ENCODE measurements at regions not wholly inside any gene's neighbourhood (a gene's known extent, or its start where the extent isn't known, plus 50 kb on each side); places are given as distances from the start of the nearest gene placed in this dataset.
"Not testable (repeated sequence)": the region's sequence is repeated elsewhere in the genome, so short reads cannot be mapped to it uniquely, and the experiment has no call there.

DNA sequence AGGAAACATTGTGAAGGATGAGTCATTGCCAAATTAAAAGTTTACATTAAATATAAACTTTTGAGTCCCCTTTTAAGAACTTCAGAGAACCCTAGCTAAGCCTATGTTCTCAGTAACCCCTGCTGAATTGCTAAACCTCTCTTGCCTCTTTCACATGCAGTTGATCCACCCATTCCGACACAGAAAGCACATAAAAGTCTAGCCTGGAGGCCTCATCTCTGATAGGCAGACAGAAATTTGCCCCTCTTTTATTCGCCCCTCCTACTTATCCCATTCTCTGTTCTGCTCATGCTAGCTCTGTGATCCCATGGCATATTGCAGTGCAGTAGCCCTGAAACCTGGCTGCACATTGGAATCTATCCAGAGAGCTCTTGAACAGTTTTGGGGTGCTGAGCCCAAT, 58.2 kb upstream of the PDE3B start:
- Histone ChIP-seq H3K4me1 (peaks cover 0 to 26% (median 15%) of the 10 kb centered on the region in 4 donors), H3K27ac (no peak overlapping the region), H3K4me3 (no peak overlapping the region), H3K27me3 (no peaks in the 10 kb centered on the region), H3K36me3 (no peaks in the 10 kb centered on the region), H3K9me3 (no peaks in the 10 kb centered on the region)
- TF ChIP-seq POLR2AphosphoS5 (IDR thresholded peaks at IDR 0.05) (no peak), EP300 (IDR thresholded peaks at IDR 0.05) (no peak), POLR2A (IDR thresholded peaks at IDR 0.05) (no peak), CTCF (IDR thresholded peaks at IDR 0.05) (no peak)
- intact Hi-C loops (cut with DNase I; ENCODE audit: low total_unique reads), result no loop called here
- 88 to 96% (median 94%) methylated on average over 2 of the region's 2 CpGs for WGBS, 5 donors
- DNase-seq, result no peak

GRCh38 chr11:14587258-14587657, 56.3 kb upstream of the PDE3B start:
- Histone ChIP-seq H3K9me3 (no peaks in the 10 kb centered on the region), H3K4me3 (no peak overlapping the region), H3K36me3 (no peaks in the 10 kb centered on the region), H3K27ac (no peak overlapping the region), H3K27me3 (no peaks in the 10 kb centered on the region), H3K4me1 (peaks cover 0 to 26% (median 15%) of the 10 kb centered on the region in 4 donors)
- TF ChIP-seq POLR2A (IDR thresholded peaks at IDR 0.05) (no peak), CTCF (IDR thresholded peaks at IDR 0.05) (no peak), EP300 (IDR thresholded peaks at IDR 0.05) (no peak), POLR2AphosphoS5 (IDR thresholded peaks at IDR 0.05) (no peak)
- intact Hi-C loops (cut with DNase I; ENCODE audit: low total_unique reads), result no loop called here
- no peak for DNase-seq
- WGBS, 5 donors, result 63 to 80% (median 65%) methylated on average over 2 of the region's 2 CpGs

DNA sequence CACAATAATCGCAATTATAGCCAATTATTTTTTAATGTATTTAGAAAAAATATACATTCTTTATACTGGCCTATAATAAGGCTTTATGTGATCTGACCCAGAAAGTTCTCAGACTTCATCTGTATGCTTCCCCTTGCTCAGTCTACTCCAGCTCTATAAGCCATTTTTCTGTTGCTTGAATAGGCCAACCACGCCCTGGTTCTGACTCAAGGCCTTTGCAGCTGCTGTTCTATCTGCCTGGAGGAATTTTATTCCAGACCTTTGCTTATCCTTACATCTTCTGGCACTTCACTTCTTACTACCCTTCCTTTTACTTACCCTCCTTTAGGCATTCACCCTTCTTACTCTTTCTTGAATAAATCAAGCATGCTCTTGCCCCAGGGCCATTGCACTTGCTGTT, 54.9 kb upstream of the PDE3B start:
- no peak for DNase-seq
- Histone ChIP-seq H3K4me3 (no peak overlapping the region), H3K27ac (no peak overlapping the region), H3K36me3 (no peaks in the 10 kb centered on the region), H3K9me3 (no peaks in the 10 kb centered on the region), H3K4me1 (peaks cover 0 to 15% (median 9%) of the 10 kb centered on the region in 4 donors), H3K27me3 (no peaks in the 10 kb centered on the region)
- WGBS, 5 donors, result 87 to 98% (median 93%) methylated on average over 2 of the region's 2 CpGs
- intact Hi-C loops (cut with DNase I; ENCODE audit: low total_unique reads), result no loop called here
- no peak for TF ChIP-seq POLR2AphosphoS5 (IDR thresholded peaks at IDR 0.05)
- TF ChIP-seq CTCF (IDR thresholded peaks at IDR 0.05), result no peak
- no peak for TF ChIP-seq POLR2A (IDR thresholded peaks at IDR 0.05)
- TF ChIP-seq EP300 (IDR thresholded peaks at IDR 0.05), result no peak

DNA sequence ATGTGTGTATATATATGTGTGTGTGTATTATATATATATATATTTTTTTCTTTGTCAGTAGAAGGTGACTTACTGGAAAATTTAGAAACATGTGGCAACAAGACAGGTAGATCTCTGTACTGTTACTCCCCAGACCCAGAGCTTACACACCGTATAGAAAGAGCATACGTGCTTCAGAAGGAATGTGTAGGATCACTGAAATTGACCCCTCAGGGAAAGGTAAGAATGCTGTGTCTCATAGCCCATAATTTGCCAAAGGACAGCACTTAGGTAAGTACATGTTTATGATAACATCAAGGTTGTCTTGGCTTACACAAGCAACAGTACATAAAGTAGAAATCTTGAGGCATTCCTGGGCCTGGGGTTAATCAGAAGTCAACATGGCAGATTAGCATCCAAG, 54.2 kb upstream of the PDE3B start:
- Histone ChIP-seq H3K4me3 (no peak overlapping the region), H3K9me3 (no peaks in the 10 kb centered on the region), H3K4me1 (peaks cover 0 to 8% (median 2%) of the 10 kb centered on the region in 4 donors), H3K36me3 (no peaks in the 10 kb centered on the region), H3K27me3 (no peaks in the 10 kb centered on the region), H3K27ac (no peak overlapping the region)
- TF ChIP-seq POLR2AphosphoS5 (IDR thresholded peaks at IDR 0.05) (no peak), CTCF (IDR thresholded peaks at IDR 0.05) (no peak)
- no peak for DNase-seq
- WGBS, 5 donors, result 92 to 100% (median 94%) methylated on average over 2 of the region's 2 CpGs
- intact Hi-C loops (cut with DNase I; ENCODE audit: low total_unique reads), result no loop called here

DNA sequence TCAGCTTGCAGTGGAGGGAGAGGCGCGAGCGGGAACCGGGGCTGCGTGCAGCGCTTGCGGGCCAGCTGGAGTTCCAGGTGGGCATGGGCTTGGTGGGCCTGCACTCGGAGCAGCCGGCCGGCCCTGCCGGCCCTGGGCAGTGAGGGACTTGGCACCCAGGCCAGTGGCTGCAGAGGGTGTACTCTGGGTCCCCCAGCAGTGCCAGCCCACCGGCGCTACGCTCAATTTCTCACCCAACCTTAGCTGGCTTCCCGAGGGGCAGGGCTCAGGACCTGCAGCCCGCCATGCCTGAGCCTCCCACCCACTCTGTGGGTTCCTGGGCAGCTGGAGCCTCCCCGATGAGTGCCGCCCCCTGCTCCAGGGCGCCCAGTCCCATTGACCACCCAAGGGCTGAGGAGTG, 52.6 kb upstream of the PDE3B start:
- H3K4me3 ChIP-seq; H3K36me3 ChIP-seq; H3K4me1 ChIP-seq; intact Hi-C loops (cut with DNase I; ENCODE audit: low total_unique reads); H3K9me3 ChIP-seq; DNase-seq; H3K27ac ChIP-seq; H3K27me3 ChIP-seq: not testable (repeated sequence)
- 93 to 100% (median 98%) methylated on average over 3 to 19 of the region's 19 CpGs for WGBS, 5 donors
